KMS-11 (cell line): ENCODE measurements at regions not wholly inside any gene's neighbourhood (a gene's known extent, or its start where the extent isn't known, plus 50 kb on each side); places are given as distances from the start of the nearest gene placed in this dataset.

ENCODE experiments used
- H2AFZ ChIP-seq: fragments of 200-600 bp; sonication (generic); 2 replicates; pipeline ENCODE4 v1.6.1; 2016; ENCODE audit warnings: antibody characterized with exemption, mixed run types, low read depth
- H3K27ac ChIP-seq: fragments of 200-600 bp; sonication (generic); 2 replicates; pipeline ENCODE4 v1.6.1; 2016; ENCODE audit warnings: mild to moderate bottlenecking, mixed run types
- H3K27me3 ChIP-seq: fragments of 200-600 bp; sonication (generic); 2 replicates; pipeline ENCODE4 v1.6.1; 2017; ENCODE audit warnings: mild to moderate bottlenecking, low read depth, mixed run types, moderate library complexity; ENCODE audit not compliant: insufficient read depth
- H3K36me3 ChIP-seq: fragments of 200-600 bp; sonication (generic); 2 replicates; pipeline ENCODE4 v1.6.1; 2017; ENCODE audit warnings: mild to moderate bottlenecking, mixed run types; ENCODE audit not compliant: insufficient read depth
- H3K4me1 ChIP-seq: fragments of 200-600 bp; sonication (generic); 2 replicates; pipeline ENCODE4 v1.6.1; 2016; ENCODE audit warnings: mild to moderate bottlenecking, low read depth, mixed run types; ENCODE audit not compliant: poor library complexity, severe bottlenecking
- H3K4me2 ChIP-seq: fragments of 200-600 bp; sonication (generic); 2 replicates; pipeline ENCODE4 v1.7.0; 2016; ENCODE audit warnings: mild to moderate bottlenecking, mixed run types
- H3K4me3 ChIP-seq: fragments of 200-600 bp; sonication (generic); IDR thresholded peaks from 2 replicates; pipeline ENCODE4 v1.6.1; 2017; ENCODE audit warnings: low read depth, low read length, mixed read lengths; ENCODE audit not compliant: insufficient read depth
- H3K79me2 ChIP-seq: fragments of 200-600 bp; sonication (generic); 2 replicates; pipeline ENCODE4 v1.6.1; 2016; ENCODE audit warnings: low read depth, mixed run types; ENCODE audit not compliant: insufficient read depth
- H3K9ac ChIP-seq: fragments of 200-600 bp; sonication (generic); 2 replicates; pipeline ENCODE4 v1.6.1; 2016; ENCODE audit warnings: mild to moderate bottlenecking, mixed run types
- H4K20me1 ChIP-seq: fragments of 200-600 bp; sonication (generic); 2 replicates; pipeline ENCODE4 v1.6.1; 2016; ENCODE audit warnings: mild to moderate bottlenecking, mixed run types; ENCODE audit not compliant: insufficient read depth
- TF ChIP-seq, protein P1 (sequence below): fragments of 200-600 bp; sonication (generic); conservative IDR thresholded peaks from 2 replicates; pipeline ENCODE4 v1.6.1; 2017; ENCODE audit warnings: low read depth, mild to moderate bottlenecking, antibody characterized with exemption, low read length, moderate library complexity, mixed read lengths

DNA sequence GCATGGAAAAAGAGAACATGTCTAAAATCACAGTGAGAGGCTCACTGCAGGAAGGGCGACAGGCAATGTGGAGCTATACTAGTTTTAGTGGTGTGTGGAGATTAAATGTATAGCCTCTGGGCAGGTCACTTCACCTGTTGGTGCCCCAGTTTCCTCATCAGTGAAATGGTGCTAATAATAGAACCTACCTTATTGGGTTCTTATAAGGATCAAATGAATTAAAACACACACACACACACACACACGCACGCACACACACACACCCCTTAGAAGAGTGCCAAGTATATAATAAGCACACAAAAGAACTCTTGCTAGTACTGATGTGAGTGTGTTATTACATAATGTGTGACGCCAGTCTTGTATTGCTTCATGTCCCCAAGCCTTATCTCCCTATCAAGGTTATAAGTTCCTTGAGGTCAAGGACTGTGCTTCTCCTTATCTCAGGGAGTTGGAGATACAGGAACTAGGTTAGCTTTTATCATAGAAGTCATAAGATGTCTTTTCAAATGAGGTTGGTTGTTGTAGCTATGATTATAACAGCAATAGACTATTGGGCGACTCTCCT is 98.0 kb upstream of the CXCR4 start:
- no peaks in the 10 kb centered on the region for H3K79me2 ChIP-seq
- H3K27ac ChIP-seq: no peak overlapping the region
- no peaks in the 10 kb centered on the region for H4K20me1 ChIP-seq
- H3K4me2 ChIP-seq: no peak overlapping the region
- no peaks in the 10 kb centered on the region for H3K36me3 ChIP-seq
- no peak overlapping the region for H3K4me3 ChIP-seq
- TF ChIP-seq, protein P1, sequence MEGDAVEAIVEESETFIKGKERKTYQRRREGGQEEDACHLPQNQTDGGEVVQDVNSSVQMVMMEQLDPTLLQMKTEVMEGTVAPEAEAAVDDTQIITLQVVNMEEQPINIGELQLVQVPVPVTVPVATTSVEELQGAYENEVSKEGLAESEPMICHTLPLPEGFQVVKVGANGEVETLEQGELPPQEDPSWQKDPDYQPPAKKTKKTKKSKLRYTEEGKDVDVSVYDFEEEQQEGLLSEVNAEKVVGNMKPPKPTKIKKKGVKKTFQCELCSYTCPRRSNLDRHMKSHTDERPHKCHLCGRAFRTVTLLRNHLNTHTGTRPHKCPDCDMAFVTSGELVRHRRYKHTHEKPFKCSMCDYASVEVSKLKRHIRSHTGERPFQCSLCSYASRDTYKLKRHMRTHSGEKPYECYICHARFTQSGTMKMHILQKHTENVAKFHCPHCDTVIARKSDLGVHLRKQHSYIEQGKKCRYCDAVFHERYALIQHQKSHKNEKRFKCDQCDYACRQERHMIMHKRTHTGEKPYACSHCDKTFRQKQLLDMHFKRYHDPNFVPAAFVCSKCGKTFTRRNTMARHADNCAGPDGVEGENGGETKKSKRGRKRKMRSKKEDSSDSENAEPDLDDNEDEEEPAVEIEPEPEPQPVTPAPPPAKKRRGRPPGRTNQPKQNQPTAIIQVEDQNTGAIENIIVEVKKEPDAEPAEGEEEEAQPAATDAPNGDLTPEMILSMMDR: no peak
- no peak overlapping the region for H3K9ac ChIP-seq
- no peak overlapping the region for H2AFZ ChIP-seq
- H3K4me1 ChIP-seq: no peaks in the 10 kb centered on the region
- no peaks in the 10 kb centered on the region for H3K27me3 ChIP-seq

DNA sequence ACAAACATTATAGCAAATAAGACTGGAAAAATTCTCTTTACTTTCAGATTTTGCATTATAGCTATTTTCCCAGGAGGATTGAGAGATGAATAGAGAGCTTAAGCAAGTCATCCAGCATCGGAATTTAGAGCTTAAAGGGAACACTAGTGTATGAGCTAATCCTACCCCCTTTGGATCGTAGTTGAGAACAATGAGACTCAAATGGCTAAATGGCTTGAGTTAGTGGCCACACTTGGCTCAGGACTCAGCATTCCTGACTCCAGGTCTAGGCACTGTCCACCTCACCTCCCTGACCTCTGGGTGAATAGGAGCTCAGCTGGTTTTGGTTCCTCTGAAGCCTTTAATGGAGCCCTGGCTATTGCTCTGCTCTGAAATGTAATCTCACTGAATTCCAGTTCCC is 97.5 kb upstream of the CXCR4 start:
- TF ChIP-seq, protein P1: no peak
- H3K36me3 ChIP-seq: no peaks in the 10 kb centered on the region
- no peak overlapping the region for H3K4me3 ChIP-seq
- no peaks in the 10 kb centered on the region for H3K4me1 ChIP-seq
- no peak overlapping the region for H3K9ac ChIP-seq
- no peaks in the 10 kb centered on the region for H3K79me2 ChIP-seq
- no peak overlapping the region for H2AFZ ChIP-seq
- no peaks in the 10 kb centered on the region for H4K20me1 ChIP-seq
- no peak overlapping the region for H3K27ac ChIP-seq
- no peaks in the 10 kb centered on the region for H3K27me3 ChIP-seq
- H3K4me2 ChIP-seq: no peak overlapping the region

DNA sequence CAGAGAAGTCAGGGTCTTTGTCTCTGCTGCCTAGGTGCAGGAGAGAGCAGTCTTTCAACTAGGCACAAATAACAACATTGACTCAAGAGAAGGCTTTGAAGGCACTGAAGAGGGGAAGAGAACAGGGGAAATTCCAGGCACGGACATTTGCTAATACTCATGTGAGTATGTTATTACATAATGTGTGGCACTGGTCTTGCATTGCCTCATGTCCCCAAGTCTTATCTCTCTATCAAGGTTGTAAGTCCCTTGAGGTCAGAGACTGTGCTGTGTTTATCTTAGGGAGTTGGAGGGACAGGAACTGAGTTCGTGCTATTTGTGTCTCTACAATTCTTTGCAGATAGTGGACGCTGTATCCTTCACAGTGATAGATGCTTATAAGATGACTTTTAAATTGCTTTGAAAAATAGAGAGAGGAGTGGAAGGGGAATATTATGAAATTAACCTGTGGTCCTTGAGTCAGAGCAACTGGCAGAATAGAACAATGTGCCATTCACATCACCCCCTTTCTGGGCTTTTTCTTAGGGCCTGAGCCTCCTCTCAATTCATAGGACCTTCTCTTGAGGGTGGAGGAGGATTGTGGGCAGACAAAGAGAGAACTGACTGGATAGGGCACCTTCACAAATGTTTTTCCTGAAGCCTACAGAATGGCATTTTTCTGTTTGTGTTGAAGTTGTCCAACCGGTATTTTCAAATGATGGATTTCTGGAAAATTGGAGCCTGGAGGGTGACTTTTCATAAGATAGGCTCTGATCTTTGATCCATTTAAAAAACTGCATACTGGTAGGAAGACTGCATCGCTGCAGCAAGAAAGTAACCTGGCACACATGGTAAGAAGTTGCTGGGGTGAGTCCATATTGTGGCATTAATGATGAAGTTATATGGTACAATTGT is 96.6 kb upstream of the CXCR4 start:
- Histone ChIP-seq H3K27me3 (no peaks in the 10 kb centered on the region), H3K79me2 (no peaks in the 10 kb centered on the region), H3K9ac (no peak overlapping the region), H3K4me3 (no peak overlapping the region), H3K4me2 (no peak overlapping the region), H2AFZ (no peak overlapping the region), H3K36me3 (no peaks in the 10 kb centered on the region), H3K4me1 (no peaks in the 10 kb centered on the region), H4K20me1 (no peaks in the 10 kb centered on the region), H3K27ac (no peak overlapping the region)
- TF ChIP-seq, protein P1: no peak

DNA sequence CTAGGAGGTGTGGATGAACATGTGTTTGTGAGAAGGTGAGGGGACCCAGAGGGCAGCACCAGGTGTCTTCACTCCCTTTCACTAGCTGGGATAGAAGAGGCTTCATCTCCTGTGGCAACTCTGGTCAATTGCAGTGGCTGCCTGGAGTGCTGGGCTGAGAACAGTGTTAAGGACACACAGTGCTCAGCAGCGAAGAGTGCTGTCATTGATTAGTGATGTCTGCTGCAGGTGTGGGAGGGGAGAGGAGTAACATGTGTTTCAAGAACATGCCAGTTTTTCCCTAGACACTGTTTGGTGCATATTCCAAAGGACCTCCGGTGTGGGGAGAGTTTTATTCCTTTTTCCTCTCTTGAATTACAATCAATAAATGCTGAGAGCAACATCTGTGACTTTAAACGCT is 95.9 kb upstream of the CXCR4 start:
- TF ChIP-seq, protein P1: no peak
- no peaks in the 10 kb centered on the region for H3K79me2 ChIP-seq
- no peak overlapping the region for H3K4me3 ChIP-seq
- no peaks in the 10 kb centered on the region for H3K27me3 ChIP-seq
- no peak overlapping the region for H3K4me2 ChIP-seq
- H3K27ac ChIP-seq: no peak overlapping the region
- no peaks in the 10 kb centered on the region for H3K4me1 ChIP-seq
- H3K9ac ChIP-seq: no peak overlapping the region
- H2AFZ ChIP-seq: no peak overlapping the region
- H3K36me3 ChIP-seq: no peaks in the 10 kb centered on the region
- no peaks in the 10 kb centered on the region for H4K20me1 ChIP-seq
